Stimulated activated CD4-positive, alpha-beta T cell treated with anti-CD3 and anti-CD28 coated beads, TNF-alpha, amount 100 ng/mL, for 1 hour (primary cell): ENCODE measurements at regions not wholly inside any gene's neighbourhood (a gene's known extent, or its start where the extent isn't known, plus 50 kb on each side); places are given as distances from the start of the nearest gene placed in this dataset.
"Not testable (repeated sequence)": the region's sequence is repeated elsewhere in the genome, so short reads cannot be mapped to it uniquely, and the experiment has no call there.

Source experiments
- DNase-seq, 3 donors: peaks; one replicate each; pipeline ENCODE4 v3.0.0-alpha.2; 2020; ENCODE audit warnings: low read depth in 3 of 3, low spot score in 1 of 3

DNA sequence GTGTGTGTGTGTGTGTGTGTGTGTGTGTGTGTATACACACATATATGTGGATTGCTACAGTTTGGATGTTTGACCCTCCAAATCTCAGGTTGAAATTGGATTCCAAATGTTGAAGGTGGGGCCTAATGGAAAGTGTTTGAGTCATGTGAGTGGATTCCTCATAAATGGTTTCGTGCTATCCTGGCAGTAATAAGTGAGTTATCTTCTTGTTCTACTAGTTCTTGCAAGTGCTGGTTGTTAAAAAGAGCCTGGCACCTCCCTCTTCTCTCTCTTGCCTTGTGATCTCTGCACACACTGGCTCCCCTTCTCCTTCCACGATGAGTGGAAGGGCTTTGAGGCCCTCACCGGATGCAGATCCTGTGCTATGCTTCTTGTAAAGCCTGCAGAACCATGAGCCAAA, 344.1 kb downstream of the SH2D1A start:
- DNase-seq: no peak

DNA sequence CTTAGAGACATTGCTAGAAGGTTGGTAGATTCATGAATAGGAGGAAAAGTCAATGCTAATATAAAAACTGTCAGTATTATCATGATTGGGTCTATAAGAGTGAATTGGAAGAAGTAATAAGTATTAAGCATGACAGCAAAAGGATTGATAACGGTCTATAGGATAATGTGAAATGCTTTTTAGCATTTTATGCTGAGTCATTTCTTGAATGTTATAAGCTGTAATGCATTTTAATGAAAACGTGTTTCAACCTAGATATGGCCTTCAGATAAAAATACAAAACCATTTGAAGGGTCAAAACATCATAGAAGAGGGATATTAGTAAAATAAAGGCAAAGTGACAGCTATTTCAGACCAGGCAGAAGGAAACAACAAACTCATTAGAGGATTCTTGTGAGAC, 353.5 kb downstream of the SH2D1A start:
- no peak for DNase-seq

DNA sequence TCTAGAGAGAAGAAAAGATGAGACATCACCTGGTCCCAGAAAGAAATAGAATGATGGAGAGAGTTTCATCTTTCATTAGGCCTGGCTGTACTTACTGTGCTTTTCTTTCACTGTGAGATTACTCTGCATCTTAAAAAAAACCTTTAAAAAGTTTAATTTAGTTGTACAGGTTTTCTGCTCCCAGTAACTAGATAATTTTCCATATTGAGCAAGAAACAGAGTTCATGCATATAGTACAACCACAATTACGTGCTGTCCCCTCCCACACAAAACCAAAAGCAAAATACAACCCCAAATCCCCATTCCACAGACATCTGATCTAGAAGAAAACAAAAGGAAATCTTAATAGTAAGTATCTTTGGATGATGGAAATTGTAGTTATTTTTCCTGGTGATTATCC, 371.2 kb downstream of the SH2D1A start:
- DNase-seq: no peak

DNA sequence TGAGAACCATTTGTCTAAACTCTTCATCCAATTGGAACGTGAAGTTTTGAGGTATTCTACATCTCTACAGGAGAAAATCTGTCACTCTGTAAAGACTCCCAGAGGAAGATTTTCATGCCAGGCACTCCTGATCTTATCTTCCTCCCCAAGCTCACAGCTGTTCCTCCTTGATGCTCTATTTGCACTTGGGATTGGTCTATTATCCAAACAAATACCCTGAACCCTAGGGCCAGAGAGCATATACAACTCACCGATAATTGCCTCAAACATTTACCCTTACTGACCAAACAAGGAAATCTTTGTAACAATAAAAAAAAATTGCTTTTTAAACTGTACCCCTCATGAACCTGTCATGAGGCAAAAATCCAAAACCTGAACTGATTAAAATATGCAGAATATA, 372.7 kb downstream of the SH2D1A start:
- no peak for DNase-seq

DNA sequence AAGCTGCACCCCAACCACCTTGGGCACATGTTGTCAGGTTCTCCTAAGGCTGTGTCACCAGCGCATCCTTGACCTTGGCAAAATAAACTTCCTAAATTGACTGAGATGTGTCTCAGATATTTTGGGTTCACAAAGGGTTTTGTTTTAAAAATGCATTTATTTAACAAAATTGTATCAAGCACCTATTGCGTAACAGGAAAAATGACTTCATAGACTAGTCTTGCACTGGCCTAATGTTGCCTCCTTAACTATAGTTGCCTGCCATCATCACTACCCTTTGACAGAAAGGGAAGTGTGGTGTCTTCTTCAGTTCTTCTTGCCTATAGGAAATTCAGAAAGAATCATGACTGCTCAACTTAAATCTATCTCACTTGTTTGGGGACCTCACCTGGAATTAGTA, 374.2 kb downstream of the SH2D1A start:
- DNase-seq: no peak

DNA sequence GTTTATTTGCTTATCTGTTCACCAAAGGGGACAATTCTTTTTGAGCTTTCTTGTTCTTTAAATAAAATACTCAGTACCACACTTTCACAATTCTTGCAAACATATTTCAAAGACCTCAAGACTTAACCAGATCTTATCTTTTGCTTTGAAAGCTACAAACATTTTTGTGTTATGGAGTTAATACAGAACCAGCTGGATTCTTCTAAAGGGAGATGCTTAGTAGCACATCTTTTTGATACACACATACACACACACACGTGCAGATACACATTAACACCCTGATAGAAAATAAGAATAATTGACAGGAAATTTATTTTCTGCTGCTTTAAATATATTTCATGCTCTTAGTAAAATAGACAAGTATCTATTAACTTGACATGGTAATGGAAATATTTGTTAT, 379.1 kb downstream of the SH2D1A start:
- no peak for DNase-seq

DNA sequence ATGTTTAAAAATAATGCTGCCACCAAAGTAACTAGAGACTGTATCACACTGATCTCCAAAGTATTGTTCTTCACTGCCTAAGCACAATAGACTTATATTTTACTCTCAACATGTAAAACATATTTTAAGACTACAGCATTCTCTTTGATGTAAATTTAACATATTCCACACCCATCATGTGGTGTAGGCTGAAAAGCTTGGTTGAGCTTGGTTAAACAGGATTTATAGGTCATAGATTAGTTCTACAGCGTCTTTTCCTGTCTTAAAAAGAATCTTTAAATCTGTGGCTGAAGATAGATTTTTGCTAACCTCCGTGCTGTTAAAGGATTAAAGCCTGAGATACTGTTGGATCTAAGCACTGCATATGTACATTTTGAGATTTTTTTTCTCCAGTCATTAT, 379.9 kb downstream of the SH2D1A start:
- DNase-seq: no peak

DNA sequence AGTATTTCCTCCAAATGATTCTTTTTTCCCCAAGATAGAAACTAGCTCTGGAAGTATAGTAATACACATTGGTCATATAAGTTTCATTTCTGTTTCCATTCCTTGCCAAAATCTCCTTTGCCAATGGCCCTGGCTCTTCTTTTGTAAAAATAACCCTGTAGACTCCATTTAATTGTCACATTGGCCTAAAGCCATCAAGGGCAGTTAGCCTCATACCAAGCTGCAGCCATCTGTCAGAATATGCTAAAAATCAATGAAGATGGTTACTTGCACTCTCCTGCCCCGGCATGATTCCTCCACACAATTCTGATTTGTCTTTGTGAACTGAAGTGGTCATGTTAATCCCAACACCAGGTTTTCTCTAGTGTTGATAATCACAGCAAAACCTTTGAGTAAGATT, 380.5 kb downstream of the SH2D1A start:
- DNase-seq: no peak

DNA sequence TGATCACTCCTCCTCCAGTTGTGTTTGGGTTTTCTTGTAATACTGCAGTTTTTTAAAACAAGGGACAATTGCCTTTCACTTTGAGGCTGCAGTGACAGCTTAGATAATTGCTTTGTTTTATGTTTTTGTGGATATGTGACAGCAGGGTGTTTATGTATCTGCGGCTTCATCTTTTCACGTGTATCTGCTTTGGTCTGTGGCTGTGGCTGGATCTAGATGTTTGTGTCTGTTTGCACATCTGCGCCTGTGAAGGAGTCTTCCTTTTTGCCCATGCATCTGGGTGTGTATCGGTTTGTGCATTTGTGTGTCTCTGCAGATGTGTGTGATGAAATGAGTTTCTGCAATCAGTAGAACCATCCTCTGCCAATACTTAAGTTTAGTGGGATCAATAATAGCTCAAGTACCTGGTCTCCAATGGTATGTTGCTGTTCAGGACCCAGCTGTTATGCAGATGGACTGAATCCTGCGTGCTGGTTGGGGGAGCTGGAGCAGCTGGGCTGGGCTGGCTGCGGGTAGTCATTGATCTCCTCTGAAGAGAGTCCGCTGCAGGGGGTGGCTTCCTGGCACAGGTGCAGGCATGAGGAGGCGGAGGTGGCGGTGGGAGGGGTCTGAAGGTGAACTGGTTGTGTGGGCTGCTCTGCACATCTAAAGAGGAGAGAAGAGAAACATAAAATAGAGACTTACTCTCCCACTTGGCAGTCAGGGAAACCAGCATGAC, 390.3 kb downstream of the SH2D1A start:
- peak in 1 of 3 donors; percentile 22 for DNase-seq

DNA sequence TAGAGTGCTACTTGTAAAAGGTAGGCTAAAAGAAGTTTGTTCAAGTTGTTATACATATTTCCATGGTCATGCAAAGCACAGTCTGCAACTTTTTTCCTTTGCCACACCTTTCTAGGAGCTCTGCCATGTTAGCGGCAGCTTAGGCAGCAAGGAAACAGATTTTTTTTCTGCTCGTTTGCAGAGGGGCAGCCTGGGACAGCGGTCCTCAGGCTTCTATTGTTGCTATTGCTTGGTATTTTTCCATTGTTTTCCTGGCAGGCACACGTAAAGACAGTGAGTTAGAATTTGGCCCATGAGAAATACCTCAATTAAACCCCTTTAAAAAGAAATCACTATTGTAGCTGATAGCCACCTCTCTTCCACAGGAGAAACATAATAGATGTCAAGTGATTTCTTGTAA, 391.4 kb downstream of the SH2D1A start:
- no peak for DNase-seq

DNA sequence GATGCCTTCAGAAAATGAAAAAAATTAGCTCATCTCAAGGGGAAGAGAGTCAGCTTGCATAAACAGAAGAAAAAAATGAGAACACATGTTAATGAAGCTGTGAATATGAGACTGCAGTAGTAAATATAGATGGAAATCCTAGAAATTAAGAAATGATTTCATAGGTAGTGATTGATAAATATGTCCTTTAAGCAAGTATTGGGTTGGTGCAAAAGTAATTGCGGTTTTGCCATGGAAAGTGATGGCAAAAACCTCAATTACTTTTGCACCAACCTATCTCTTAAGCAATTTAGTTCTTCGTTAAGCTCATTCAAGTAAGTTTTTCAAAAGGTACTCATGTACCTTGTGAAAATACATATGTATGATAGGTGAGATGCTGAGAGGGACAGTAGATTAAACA, 400.9 kb downstream of the SH2D1A start:
- no peak for DNase-seq

DNA sequence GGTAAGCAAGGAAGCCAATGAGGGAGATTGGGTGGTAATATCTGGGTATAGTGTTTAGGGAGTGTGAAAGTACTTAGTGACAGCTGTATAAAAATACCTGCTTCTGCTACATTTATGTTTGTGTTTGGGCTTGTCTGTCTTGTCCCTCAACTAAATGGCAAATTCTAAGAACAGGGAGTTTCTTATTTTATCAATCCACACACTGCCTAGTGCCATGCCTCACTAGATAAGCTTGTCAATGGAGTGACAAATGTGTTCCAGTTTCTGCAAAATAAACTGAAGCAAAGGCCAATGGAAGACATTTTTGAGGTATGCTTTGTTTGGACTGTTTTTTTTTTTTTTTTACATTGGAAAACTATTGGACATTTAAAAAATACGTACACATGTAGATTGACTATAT, 418.0 kb downstream of the SH2D1A start:
- no peak for DNase-seq

DNA sequence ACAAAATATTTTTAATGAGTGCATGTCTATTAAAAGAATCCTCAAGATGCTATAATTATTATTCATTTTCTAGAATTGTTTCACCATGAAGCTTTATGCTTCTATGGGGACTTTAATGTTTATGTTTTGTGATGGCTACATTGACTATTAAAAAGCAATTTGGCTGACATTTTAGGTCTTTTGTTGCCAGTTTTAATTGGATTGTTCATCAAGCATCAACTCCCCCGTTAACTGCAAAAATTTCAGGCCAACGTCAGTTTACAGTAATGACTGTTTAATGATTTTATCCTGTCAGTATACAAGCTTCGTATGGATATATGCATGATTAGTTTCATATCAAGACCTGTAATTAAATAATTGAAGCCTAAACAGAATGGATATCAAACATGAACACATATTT, 422.8 kb downstream of the SH2D1A start:
- DNase-seq: no peak

DNA sequence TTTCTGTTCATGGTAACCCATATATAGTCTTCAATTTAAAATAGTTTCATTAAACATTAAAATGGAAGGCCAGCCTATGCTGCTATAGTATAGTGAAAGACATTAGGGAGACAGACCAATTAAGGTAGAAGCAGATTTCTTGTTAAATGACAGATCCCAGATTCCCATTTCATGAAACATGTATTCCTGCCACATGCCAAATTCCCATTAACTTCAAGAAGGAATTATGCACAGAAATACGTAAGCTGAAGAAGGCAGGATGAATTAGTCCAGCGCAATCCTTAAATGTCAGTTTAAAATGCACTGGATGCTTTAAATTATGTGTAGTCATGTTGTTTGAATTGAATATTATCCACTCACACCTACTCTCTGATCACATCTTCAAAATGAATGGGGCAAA, 424.9 kb downstream of the SH2D1A start:
- DNase-seq: no peak

DNA sequence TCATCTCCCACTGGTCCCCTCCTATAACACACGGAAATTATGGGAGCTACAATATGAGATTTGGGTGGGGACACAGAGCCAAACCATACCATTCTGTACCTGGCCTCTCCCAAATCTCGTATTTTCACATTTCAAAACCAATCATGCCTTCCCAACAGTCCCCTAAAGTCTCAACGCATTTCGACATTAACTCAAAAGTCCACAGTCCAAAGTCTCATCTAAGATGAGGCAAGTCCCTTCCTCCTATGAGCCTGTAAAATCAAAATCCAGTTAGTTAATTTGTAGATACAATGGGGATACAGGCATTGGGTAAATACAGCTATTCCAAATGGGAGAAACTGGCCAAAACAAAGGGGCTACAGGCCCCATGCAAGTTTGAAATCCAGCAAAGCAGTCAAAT, 441.9 kb downstream of the SH2D1A start:
- DNase-seq: not testable (repeated sequence)

DNA sequence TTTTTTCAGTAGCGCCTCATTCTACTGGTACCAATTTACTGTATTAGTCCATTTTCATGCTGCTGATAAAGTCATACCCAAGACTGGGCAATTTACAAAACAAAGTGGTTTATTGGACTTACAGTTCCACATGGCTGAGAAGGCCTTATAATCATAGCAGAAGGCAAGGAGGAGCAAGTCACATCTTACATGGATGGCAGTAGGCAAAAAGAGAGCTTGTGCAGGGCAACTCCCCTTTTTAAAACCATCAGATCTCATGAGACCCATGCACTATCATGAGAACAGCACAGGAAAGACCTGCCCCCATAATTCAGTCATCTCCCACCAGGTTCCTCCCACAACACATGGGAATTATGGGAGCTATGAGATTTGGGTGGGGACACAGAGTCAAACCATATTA, 443.5 kb downstream of the SH2D1A start:
- not testable (repeated sequence) for DNase-seq

DNA sequence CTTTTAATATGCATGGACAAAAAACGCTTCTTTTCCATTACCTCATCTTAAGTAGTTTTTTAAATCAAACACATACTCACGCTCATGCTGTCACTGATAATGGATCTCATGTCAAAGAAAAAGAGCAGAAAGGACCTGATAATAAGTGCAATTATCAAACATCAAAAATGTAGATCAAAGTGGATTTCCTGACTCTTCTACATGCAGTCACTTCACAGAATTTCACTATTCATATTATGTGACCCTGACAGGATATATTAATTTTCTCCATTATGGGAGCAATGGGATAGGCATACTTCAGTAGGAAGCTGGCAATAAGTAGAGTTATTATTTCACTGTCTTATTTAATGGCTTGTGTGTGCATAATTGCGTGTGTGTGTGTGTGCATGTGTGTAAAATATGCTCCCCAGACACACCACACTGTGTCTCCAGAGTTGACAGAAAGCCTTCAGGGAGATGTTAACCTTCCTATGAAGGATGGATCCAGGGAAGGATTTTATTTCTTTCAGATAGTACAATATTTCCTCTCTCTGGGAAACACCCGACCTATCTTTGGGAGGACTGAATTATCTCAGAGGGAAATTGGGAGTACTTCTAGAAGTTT, 445.2 kb downstream of the SH2D1A start:
- DNase-seq: no peak

DNA sequence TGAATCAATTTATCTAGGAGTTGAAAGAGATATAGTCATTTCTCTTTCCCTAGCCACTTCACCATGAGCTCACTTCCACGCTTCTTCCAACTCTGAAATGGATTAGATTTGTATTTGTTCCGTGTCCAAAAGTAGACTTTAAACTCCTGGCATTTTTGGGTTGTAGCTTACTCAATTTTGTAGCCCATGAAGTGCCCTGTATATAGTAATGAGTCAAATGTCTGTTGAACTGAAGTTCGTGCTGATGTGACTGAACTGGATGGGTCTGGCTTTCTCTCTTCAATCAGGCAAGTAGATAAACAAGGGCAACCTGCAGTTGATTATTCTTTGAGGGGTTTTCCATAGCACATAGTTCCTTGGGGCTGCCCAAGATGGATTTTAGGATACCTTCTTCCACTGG, 450.6 kb downstream of the SH2D1A start:
- no peak for DNase-seq

DNA sequence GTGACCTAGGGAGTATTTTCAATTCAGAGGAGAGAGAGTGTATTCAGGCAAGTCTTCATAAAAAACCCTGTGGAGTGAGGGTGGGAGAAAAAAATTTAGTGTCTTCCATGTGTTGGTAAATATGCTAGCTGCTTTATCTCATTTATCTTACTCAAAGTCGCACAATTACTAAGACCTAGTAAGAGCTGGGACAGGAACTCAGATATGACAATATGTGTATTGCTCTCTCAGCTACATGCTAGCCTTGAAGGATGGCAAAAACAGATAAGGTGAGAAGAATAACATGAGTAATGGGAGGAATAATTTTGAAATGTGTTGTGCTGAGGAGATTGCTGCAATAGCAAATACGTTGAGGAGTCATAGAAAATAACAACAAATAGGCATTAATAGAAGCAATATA, 458.6 kb downstream of the SH2D1A start:
- DNase-seq: no peak

DNA sequence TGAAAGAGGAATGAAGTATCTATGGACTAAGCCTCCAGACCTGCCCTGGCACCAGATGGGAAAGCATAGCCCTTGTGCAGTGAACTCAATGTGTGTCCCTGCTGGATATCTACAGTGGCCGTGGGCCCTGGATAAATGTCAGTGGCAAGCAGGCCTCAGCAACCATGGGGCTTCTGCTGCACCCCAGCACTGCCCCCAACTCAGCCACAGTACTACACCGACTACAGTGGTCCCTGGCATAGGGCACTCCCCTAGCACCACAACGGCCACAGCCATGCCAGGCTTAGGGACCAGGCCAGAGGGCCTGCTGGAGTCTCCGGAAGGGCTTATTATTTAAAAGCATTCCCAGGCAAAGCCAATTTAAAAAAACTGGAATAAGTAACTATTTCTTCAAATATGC, 459.1 kb downstream of the SH2D1A start:
- no peak for DNase-seq

DNA sequence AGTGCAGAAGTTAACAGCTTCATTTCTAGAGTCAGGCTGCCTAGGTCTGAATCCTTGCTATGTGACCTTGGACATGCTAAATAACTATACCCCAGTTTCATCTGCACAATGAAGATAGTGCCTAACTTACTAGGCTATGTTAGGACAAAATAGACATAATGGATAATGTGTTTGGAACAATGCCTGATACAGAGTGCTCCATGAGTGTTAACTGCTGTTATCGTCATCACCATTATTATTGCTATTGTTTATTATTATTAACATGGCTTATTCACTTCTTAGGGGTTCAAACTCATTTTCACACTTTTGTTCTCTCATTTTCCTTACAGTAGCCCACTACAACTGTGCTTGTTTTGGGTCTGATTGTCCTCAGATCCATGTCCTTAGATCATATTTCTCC, 467.7 kb downstream of the SH2D1A start:
- no peak for DNase-seq

DNA sequence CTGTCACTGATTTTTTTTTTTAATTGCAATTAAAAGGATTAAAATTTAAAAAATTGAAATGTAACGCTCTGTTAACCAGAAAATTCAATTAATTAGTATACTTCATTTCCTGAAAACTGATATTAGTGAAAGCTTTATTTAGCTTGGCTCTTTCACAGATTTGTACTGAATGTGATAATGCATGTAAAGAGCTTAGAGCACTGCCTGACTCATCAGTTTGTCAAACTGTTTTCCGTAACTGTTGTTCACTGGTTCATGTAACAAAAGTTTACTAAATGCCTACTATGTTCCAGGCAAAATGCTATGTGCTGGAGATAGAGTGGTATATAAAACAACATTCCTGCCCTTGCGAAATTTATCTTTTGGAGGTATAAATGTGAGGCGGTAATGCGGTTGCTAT, 471.7 kb downstream of the SH2D1A start:
- no peak for DNase-seq

DNA sequence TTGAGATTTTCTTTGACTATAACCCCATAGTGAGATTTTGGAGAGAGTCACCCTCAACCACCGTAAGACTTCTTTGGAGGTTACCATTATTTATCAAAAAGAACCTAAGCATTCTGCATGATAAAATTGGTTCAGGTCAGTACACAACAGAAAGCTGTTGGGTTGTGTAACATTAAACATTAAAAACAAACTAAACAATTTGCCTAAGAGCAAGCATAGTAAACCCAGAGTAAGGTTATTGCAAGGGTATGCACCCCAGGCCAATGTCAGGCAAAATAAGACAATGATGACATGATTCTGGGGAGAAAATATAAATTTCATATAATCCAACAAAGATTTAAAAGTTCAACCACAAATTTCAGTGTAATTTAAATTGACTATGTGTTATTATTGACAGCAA, 472.4 kb downstream of the SH2D1A start:
- no peak for DNase-seq
